CD1c-positive myeloid dendritic cell (primary cell): ENCODE measurements at regions not wholly inside any gene's neighbourhood (a gene's known extent, or its start where the extent isn't known, plus 50 kb on each side); places are given as distances from the start of the nearest gene placed in this dataset.

Source experiments
- DNase-seq: peaks from one replicate; pipeline ENCODE4 v3.0.0-alpha.2; 2016; ENCODE audit errors: extremely low spot score

DNA sequence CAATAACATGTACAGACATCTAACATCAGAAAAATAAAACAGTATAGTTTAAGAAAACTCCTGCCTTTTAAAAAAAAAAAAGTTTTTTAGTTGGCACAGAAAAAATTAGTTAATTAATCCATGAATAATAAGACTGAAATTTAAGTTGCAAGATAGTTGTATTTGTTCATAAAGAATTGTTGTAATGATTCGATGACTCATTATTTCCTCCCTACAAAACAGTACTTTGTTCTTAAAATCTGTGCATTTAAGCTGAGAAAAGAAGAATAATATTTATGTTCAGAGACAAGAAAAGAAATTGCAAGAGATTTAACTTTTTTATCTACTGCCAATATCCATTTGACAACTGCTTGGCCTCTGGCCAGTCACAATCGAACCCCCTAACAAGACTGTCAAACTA lies 894.7 kb downstream of the ADGRL2 start:
- no peak for DNase-seq

DNA sequence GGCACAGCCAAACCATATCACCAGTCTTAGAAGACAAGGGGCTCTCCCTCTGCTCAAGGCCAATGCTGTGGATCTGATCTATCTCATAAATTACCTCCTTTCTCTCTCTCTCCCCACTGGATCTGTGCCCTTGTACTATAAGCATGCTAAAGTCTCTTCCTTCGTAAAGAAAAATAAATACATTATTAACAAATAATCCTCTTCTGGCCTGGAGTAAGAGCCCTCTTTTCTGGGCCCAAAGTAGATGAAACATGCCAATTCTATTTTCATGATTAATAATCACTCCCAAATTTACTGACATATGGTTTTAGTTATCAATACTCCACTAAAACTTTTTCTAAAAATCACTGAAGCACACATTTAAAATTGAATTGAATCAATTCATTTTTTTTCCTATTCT lies 889.7 kb downstream of the ADGRL2 start:
- no peak for DNase-seq

DNA sequence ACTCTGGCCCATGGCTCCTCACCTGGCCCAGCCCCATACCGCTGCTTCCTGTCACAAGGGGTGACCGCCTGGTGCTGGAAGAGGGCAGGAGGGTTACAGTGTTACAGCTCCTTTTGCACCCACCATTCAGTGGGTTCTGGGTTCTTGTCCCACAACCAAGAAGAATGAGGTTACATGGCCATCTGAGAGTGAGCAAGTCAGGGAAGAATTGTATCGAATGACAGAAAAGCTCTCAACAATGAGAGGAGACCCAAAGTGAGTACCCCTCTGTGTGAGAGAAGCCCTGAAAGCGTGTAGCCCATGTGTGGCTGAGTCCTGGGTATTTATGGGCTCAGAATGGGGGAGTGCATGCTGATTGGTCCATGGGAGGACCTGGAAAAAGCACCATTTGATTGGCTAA lies 888.5 kb downstream of the ADGRL2 start:
- no peak for DNase-seq

DNA sequence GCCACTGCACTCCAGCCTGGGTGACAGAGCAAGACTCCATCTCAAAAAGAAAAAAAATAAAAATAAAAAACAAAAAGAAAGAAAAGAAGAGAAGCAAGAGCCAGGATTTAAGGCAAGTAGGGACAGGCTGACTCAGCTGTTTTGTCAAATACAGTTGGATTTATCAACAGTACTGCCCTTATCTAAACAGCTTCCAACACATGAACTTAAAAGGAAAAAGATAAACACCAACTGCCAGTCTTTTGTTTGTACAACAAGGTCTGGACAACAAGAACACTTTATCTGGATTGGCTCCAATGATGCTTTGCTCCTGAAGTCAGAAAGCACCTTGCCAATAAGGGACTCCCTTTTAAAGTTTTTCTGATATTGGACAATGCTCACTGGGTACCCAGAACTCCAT lies 886.0 kb downstream of the ADGRL2 start:
- DNase-seq, result no peak

DNA sequence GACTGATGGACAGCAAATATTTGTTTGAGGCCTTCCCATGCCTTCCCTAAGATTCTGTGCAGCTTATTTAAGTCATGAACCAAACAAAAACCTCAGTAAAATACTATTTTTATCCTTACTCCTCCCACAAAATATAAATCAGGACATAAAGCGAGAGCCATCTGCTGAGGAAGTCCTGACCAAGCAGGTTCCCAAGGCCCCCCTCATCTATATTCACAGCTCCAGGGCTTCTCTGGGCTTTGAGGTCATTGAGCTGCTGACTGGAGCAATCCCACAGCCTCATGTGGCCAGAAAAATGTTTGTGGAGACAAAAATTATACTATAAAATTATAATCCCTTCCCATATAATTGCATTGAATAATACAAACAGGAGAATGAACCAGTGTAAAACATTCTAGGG lies 846.2 kb downstream of the ADGRL2 start:
- DNase-seq, result no peak

DNA sequence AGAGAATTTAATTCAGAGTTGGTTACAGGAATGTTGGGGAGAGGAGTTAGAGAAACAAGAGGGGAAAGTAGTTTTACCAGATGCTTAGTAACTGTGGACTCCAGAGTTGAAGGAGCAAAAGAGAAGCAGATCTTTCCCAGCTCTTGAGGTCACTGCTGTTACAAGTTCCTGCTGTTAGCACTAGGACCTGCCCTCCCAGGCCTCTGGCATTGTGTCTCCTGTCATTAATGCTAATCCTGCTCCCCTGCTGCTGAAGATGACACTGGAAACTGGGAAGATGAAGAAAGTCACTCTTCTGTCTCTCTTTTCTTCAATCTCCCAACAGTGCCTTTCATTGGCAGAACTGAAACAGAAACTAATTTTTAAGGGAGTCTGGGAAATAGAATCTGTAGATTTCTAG lies 845.6 kb downstream of the ADGRL2 start:
- no peak for DNase-seq

DNA sequence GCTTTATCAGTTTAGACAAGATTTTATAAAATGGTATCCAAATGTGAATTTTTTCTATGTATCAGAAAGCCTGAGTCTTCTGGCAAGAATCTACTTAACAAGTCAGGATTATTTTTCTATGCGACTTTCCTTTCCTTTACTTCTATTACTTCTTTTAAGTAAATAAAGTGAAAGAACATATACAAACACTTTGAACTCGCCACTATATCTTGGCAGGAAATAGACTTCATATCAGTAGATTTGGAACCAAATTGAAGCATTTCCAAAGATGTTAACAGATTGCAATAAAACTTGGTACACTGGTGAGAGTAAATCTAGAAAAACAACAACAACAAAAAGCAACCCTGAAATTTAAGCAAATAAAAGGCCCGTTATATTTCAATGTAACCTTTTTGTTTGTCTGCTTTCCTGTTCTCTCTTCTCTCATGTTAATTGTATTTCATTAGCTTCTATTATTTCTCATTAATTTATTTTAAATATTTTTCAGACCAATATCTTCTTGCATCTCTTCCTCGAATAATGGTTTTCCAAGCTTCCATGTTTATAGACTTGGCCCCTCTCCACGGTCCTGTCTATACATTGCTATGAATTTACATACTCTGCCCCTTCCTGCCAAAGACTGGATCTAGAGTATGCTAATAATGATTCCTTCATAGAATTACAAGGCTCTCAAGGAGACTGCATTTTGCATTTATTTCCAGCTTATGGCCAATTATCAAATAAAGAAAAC lies 843.6 kb downstream of the ADGRL2 start:
- no peak for DNase-seq

DNA sequence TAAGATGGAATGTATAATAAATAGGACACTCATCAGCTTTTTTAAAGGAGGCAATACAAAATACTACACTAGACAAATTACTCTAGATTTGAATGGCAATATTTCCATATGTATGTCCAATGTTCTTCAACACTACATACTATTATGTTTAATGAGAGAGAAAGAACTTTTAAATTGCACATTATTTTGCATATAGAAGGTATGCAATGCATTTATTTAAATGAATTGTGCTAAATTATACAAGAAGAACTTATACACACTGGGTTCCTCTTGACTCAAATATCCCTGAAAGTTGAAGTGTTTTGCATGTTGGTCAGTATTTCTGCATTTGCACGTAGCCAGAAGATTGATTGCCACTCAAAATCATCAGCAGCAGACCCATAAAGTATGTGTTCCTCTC lies 839.6 kb downstream of the ADGRL2 start:
- DNase-seq, result no peak

DNA sequence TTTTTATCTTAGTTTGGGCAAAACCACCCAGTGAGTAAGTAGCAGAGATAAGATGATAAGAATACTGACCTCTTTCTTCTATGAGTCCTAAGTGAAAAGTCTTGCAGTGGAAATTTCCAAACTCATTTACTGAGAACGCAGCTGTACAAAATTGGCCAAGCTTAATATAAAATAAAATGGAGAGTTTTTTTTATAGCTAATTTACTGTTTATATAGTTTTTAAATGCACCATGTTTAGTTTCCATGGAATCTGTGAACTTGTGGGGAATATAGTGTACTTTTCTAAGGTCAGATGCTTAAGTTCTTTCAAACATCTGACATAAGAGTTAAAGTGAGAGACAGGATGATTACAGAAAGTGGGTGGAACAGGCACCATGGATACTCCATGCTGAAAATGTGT lies 833.5 kb downstream of the ADGRL2 start:
- no peak for DNase-seq

DNA sequence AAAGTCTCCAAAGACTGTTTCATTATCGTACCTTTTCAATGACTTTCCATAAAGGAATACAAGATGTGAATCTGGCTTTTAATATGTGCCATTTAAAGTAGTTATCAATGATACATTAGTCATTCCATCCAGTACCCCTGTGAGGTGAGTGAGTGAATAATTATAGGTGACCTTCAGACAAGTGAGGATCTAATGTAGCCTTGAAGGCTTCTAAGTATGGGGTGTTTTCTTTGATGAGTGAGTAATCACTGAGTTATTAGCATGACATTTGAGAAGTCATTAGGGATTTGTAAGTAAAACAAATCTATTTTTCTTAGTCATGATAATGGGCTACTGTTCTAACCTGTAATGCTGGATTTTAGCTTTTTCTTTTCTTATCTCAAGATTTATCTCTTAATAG lies 831.4 kb downstream of the ADGRL2 start:
- DNase-seq, result no peak

DNA sequence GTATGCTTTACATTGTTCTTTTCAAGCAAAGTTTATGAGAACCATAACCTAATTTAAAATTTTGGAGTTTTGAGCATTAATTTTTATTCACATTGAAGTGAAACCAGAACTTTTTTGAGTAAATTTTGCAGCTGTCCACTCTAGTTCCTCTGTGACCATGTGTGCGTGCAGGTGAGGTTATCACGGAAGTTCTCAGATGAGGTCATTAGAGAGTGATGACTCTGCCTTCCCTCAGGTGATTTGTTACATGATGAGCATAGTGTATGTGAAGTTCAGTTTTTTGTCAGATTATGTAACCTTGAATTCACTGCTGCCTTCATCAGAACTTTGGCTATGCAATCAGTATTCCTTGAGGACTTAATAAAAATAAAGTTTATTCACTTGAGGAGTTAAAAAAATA lies 828.2 kb downstream of the ADGRL2 start:
- DNase-seq, result no peak

DNA sequence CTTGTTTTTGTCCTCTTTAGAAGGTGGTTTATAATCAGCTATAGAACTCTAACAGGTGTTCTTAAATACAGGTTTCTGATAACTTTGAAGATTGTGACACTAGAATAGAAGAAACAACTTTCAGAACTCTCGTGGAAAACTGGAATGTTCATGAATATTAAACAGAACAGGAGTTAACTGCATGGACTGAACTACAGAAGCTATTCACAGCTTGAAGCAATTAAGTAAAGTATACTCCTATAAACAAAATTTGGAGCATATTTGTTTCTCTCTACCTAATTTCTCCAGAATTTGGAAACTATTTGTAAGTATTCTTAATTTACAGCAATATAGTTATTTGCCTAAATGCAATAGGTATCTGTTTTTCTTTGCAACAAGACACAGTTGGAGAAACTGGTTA lies 824.8 kb downstream of the ADGRL2 start:
- no peak for DNase-seq

DNA sequence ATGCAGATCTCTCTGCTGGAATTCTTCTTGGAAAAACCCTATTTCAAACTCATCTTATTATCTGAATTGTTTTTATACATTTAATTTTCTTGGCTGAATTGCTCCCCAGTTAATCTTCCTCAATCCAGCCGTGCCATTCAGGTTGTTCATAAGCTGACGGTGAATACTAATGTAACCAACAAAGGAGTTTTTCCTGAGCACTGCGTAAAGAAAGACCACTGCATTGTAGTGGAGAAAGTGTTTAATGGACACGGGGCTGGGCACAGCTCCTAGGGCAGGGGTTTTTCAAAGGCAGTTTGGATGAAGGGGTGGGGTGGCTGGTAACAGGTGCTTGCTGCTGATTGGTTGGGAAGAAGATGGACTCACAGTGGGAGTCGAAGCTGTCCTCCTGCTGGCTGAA lies 820.3 kb downstream of the ADGRL2 start:
- DNase-seq, result no peak

DNA sequence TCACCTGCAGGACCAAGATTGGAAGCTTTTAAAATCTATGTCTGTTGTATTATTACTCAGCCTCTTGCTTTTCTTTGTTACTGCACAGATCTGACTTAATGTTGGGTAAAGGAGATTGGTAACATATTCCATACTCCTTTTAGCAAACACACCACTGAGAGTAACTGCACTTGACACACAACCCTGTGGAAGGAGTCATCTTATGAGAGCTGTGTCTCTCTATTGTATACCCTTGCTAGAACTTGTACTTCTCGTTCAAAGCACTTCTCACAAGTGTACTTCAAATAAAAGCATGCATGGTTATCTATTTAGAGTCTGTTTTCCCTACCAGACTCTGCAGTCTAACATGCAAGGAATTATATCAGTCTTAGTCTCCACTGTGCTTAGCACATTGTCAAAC lies 813.4 kb downstream of the ADGRL2 start:
- no peak for DNase-seq

DNA sequence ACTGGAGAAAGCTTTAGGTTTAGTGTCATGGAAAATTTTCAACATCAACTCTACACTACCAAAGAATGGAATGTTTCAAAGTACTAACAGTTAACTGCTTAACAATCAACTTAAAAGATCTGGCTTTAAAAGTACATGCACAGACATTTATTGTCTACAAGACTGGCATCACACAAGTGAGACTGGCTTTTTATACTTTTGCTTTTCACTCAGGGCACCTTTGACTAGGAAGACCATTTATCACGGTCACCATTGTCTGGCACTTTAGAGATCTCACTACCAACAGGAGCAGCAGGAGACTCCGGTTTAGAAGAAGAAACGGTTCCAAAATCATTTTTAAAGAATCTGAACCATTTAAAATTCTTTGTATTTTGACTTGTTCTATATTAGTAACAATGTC lies 812.3 kb downstream of the ADGRL2 start:
- no peak for DNase-seq

DNA sequence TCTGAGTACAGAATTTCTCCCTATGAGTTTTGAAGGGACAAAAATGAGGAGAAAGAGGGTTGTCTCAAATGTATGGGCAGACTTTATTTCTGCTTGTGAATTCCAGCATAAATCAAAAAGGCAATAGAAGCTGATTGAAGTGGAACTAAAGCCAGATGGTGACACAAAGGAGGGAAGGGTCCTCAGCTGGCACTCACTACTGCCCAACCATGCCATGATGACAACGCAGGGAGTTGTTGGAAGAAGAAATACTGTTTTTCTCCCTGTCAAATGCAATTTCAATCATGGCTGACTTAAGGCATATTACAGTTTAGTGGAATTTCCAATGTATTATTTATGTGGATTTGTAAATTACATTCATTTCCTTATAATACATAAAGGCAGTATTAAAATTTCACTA lies 805.8 kb downstream of the ADGRL2 start:
- no peak for DNase-seq

DNA sequence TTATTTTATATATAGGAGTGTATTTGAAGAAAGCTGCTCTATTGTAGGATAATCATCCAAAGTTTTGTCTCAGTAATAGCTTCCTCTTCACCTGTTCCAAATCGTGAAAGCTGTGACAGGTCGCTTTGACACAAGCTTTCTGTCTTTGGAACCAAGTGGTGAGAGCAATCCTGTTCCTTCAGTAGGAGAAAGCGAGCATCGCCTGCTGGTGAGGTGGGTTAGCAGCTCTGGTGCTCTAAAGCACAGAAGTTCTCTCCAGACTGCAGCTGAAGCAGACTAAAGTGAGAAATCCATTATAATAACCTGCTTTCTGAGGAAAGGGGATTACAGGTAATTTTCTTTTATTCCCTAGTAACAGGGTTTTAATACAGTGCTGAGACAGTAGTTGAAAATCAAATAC lies 803.8 kb downstream of the ADGRL2 start:
- no peak for DNase-seq

DNA sequence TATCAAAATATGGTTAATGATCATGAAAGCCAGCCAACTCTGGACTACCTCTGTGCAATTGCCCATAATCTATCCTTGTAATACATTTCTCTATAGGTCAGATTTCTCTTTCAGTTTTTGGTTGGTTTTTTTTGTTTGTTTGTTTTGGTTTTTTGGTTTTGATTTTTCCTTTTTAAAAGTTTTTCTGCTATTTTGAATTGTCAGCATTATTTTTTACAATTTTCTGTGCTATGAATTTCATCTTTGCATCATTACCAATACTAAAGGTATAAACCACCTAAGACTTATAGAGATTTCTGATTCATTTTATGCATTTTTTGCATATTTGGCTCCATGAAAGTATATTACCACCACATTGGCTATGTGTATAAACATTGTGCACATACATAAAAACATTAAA lies 799.6 kb downstream of the ADGRL2 start:
- DNase-seq, result no peak

DNA sequence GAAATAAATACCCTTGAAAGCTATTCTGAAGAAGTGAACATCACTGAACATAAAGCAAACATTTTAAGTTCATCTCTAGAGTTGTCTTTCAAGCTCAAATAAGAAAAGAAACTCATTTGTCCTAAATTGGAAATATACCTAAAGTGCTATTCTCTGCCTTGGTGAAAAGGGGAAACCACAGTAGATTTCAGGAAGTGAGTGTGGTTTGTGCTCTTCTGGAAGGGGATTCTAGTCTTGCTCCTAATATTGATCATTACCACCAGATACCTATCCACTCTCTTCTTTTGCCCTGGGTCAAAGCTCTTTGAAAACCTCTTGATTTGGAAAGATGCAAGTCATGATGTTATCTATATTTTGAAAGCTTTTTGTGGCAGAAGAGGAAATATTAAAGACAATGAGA lies 798.1 kb downstream of the ADGRL2 start:
- DNase-seq, result no peak

DNA sequence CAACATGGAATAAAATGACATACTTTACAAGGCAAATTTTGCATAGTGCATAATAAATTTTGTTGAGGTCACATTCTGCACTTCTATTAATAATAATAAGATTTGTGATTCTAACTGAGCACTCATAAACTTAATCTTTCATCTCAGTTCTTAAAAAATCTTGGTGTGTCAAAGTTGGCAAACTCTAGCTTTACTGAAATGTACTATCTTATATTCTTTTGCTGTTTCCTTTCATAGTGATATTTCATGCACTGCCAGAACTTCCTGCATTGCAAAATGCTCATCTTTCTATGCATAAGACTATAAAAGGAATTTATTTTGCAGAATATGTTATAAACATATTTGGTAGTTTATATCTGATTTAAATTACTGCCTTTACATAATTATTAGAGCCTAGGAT lies 797.6 kb downstream of the ADGRL2 start:
- no peak for DNase-seq

DNA sequence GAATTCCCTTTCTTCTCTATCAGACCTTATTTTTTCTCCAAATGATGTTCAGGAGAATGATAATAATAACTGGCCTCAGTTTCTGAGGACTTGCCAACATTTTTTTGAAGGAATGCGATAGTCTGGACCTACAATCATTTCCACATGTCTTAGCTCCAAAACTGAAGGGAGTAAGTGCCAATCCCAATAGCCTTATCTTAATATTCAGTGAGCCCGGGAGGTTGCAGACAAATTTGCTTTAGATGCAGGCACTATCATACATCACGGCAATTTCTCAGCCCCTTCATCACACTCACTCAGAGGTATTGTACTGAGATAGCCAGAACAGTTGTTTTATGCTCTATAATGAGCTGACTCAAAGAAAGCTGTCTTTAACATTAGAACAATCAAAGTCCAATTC lies 796.9 kb downstream of the ADGRL2 start:
- DNase-seq, result no peak

DNA sequence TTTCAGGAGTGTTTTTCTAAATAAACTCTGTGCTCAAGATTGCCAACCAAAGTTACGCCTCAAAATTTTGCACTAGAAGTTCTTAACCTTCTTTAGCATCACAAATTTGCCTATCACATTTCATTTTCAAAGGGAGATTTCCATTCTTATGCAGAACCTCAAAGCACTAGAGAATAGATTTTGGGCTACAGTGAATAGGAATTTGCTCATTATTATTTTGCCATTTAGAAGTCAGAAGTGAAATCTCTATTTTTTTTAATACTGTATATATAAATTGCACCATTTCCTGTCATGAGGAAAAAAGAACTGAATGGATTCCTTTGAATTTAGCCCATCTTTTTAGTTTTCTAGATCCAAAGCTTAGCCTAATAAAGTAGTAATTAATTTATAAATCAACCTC lies 796.4 kb downstream of the ADGRL2 start:
- no peak for DNase-seq

DNA sequence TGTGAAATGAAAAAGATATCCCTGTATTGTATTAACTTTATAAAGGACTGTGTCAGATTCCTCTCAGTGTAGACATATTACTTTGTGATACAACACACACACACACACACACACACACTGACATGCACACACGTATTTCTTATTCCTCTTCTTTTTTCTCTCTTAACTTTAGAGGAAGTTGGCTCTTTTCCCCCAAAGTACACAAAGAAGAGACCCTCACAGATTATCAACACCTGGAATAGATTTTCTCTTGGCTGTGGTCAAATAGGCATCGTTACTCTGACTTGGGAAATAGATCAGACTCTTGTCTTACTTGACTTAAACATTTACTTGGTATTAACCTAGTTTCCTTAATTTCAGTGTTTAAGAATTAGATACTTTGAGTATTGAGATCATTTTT lies 792.8 kb downstream of the ADGRL2 start:
- DNase-seq, result no peak

DNA sequence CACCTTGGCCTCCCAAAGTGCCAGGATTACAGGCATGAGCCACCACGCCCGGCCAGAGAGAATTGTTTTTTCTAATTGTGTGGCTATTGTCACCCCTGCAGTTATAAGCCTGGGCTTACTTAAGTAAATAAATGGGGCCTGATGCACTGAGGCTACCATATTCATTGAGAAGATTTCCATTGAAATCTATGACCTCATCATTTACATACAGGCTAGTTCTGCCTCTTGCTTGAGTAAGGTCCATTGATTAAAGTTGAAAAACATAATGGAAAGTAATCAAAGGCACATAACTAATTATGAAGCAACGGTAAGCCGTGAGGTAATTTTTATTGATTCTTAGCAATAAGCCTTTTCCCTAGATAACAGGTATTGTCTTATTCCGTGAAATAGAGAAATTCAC lies 788.9 kb downstream of the ADGRL2 start:
- DNase-seq, result no peak

DNA sequence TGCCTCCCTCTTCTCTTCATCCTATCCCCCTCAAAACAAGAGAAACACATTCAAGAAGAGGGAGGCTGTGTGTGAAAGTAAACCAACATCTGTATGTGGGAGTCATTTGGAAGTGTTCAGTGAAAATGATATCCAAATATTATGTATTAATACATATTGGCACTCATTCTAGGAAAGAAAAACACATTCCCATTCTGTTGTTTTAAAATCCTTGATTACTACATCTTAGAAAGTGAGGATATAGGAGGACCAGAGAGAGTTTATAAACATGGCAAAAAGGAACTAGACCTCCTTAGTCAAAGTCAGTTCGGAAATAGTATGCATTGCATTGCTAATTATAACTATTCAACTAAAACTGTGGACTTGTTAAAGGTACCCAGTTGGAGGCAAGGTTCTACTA lies 786.6 kb downstream of the ADGRL2 start:
- no peak for DNase-seq
